ENCODE measurements at regions not wholly inside any gene's neighbourhood (a gene's known extent, or its start where the extent isn't known, plus 50 kb on each side); places are given as distances from the start of the nearest gene placed in this dataset.

- DNase-seq (ENCODE audit: extremely low read depth, low read depth, low spot score): no peak
Measured at GRCh38 chr17:33352526-33352925, 59.4 kb upstream of the ASIC2 start.

- DNase-seq (ENCODE audit: extremely low read depth, low read depth, low spot score): no peak
Measured at GRCh38 chr17:33356266-33356665, 63.2 kb upstream of the ASIC2 start.

- no peak for DNase-seq (ENCODE audit: extremely low read depth, low read depth, low spot score)
Measured at GRCh38 chr17:33363475-33363874, 70.4 kb upstream of the ASIC2 start.

GRCh38 chr17:33366960-33367359 is 73.9 kb upstream of the ASIC2 start:
- DNase-seq (ENCODE audit: extremely low read depth, low read depth, low spot score): no peak

- DNase-seq (ENCODE audit: extremely low read depth, low read depth, low spot score): no peak
Measured at GRCh38 chr17:33369149-33369548, 76.1 kb upstream of the ASIC2 start.

GRCh38 chr17:33369876-33370275 is 76.8 kb upstream of the ASIC2 start:
- DNase-seq (ENCODE audit: extremely low read depth, low read depth, low spot score): no peak

- DNase-seq (ENCODE audit: extremely low read depth, low read depth, low spot score): no peak
Measured at GRCh38 chr17:33370401-33370800, 77.3 kb upstream of the ASIC2 start.

- no peak for DNase-seq (ENCODE audit: extremely low read depth, low read depth, low spot score)
Measured at GRCh38 chr17:33371377-33371776, 78.3 kb upstream of the ASIC2 start.

GRCh38 chr17:33373273-33373672 is 80.2 kb upstream of the ASIC2 start:
- no peak for DNase-seq (ENCODE audit: extremely low read depth, low read depth, low spot score)

- DNase-seq (ENCODE audit: extremely low read depth, low read depth, low spot score): no peak
Measured at GRCh38 chr17:33375103-33375502, 82.0 kb upstream of the ASIC2 start.

GRCh38 chr17:33375783-33376182 is 82.7 kb upstream of the ASIC2 start:
- no peak for DNase-seq (ENCODE audit: extremely low read depth, low read depth, low spot score)

GRCh38 chr17:33377837-33378595 is 84.9 kb upstream of the ASIC2 start:
- no peak for DNase-seq (ENCODE audit: extremely low read depth, low read depth, low spot score)

GRCh38 chr17:33381201-33381600 is 88.1 kb upstream of the ASIC2 start:
- DNase-seq (ENCODE audit: extremely low read depth, low read depth, low spot score): no peak

- no peak for DNase-seq (ENCODE audit: extremely low read depth, low read depth, low spot score)
Measured at GRCh38 chr17:33383488-33384023, 90.5 kb upstream of the ASIC2 start.

GRCh38 chr17:33385133-33385532 is 92.0 kb upstream of the ASIC2 start:
- DNase-seq (ENCODE audit: extremely low read depth, low read depth, low spot score): no peak

- DNase-seq (ENCODE audit: extremely low read depth, low read depth, low spot score): no peak
Measured at GRCh38 chr17:33385713-33386112, 92.6 kb upstream of the ASIC2 start.

GRCh38 chr17:33387406-33387805 is 94.3 kb upstream of the ASIC2 start:
- DNase-seq (ENCODE audit: extremely low read depth, low read depth, low spot score): no peak

- no peak for DNase-seq (ENCODE audit: extremely low read depth, low read depth, low spot score)
Measured at GRCh38 chr17:33389504-33390135, 96.5 kb upstream of the ASIC2 start.

- DNase-seq (ENCODE audit: extremely low read depth, low read depth, low spot score): no peak
Measured at GRCh38 chr17:33390479-33391176, 97.5 kb upstream of the ASIC2 start.

- no peak for DNase-seq (ENCODE audit: extremely low read depth, low read depth, low spot score)
Measured at GRCh38 chr17:33396818-33397217, 103.7 kb upstream of the ASIC2 start.

- no peak for DNase-seq (ENCODE audit: extremely low read depth, low read depth, low spot score)
Measured at GRCh38 chr17:33398386-33398785, 105.3 kb upstream of the ASIC2 start.

GRCh38 chr17:33401249-33401648 is 108.2 kb upstream of the ASIC2 start:
- no peak for DNase-seq (ENCODE audit: extremely low read depth, low read depth, low spot score)

Data from glomerular endothelial cell (primary cell).